Mesodermal cell (in vitro differentiated cells): ENCODE measurements at regions not wholly inside any gene's neighbourhood (a gene's known extent, or its start where the extent isn't known, plus 50 kb on each side); places are given as distances from the start of the nearest gene placed in this dataset.
"Not testable (repeated sequence)": the region's sequence is repeated elsewhere in the genome, so short reads cannot be mapped to it uniquely, and the experiment has no call there.

Experiments used
- H3K27ac ChIP-seq: 2 replicates; pipeline ENCODE4 v1.7.0; 2013; ENCODE audit warnings: mild to moderate bottlenecking, low read depth, low read length, moderate library complexity; ENCODE audit not compliant: severe bottlenecking
- H3K36me3 ChIP-seq: 2 replicates; pipeline ENCODE4 v1.7.1; 2013; ENCODE audit warnings: mild to moderate bottlenecking, low read length, moderate library complexity; ENCODE audit not compliant: control insufficient read depth, insufficient read depth
- H3K4me1 ChIP-seq: one replicate; pipeline ENCODE4 v1.7.1; 2013; ENCODE audit warnings: mild to moderate bottlenecking, low read length; ENCODE audit not compliant: insufficient read depth, control insufficient read depth, poor library complexity, severe bottlenecking
- H3K4me3 ChIP-seq: 2 replicates; pipeline ENCODE4 v1.7.0; 2013; ENCODE audit warnings: low read length, control low read depth, mild to moderate bottlenecking; ENCODE audit not compliant: insufficient read depth, poor library complexity, severe bottlenecking; ENCODE audit errors: extremely low read depth
- H3K9me3 ChIP-seq: 2 replicates; pipeline ENCODE4 v1.7.1; 2013; ENCODE audit warnings: mild to moderate bottlenecking, low read length, moderate library complexity; ENCODE audit not compliant: control insufficient read depth
- WGBS, 2 experiments: methylation state at CpG; one replicate each; pipeline ENCODE4 v1.1.5; 2013; ENCODE audit warnings: missing lambda C conversion rate in 2 of 2; ENCODE audit not compliant: insufficient coverage in 2 of 2; 5-methylcytosine and 5-hydroxymethylcytosine counted together

DNA sequence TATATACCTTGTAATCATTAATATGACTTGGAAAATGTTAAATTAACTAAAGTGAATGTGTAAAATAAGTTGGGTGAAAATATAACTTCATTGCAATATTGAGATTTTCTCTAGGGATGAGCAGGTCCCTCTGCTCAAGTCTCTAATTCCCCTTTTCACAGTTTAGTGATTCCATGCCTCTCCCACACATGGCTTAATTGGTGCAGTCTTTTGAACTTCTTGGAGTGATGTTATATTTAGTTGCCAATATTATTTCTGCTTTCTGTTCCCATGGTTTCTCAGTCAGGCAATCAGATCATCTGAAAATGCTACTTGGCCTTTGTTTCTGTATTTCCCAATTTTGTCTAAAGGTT, 233.7 kb upstream of the SPOPL start:
- H3K27ac ChIP-seq: no peak overlapping the region

DNA sequence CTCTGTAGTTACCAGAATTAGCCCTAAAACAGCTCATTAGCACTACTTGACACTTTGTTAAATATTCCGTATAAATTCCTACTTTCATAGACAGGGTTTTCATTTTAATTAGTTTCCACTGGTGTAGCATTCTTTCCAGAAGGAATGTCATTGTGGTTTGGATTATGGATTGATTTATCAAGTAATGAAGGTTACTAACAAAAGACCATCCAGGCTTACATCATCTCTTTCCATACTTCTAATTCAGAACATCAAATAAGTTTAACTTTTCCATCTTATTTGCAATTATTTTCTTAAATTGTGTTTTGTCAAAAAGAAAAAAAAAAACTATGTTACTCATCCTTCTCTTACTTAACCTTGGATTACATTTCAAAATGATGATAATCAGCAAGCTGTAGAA, 231.8 kb upstream of the SPOPL start:
- H3K36me3 ChIP-seq: no peaks in the 10 kb centered on the region
- peaks cover 3% of the 10 kb centered on the region for H3K4me1 ChIP-seq
- no peak overlapping the region for H3K27ac ChIP-seq
- no CpG with 5 or more reads among the region's 1 CpG for WGBS, 2 experiments
- H3K4me3 ChIP-seq: no peak overlapping the region
- no peaks in the 10 kb centered on the region for H3K9me3 ChIP-seq

More for the DNA sequence above, 233.7 kb upstream of the SPOPL start:
- Histone ChIP-seq H3K4me3 (no peak overlapping the region), H3K36me3 (no peaks in the 10 kb centered on the region), H3K4me1 (no peaks in the 10 kb centered on the region), H3K9me3 (no peaks in the 10 kb centered on the region)

DNA sequence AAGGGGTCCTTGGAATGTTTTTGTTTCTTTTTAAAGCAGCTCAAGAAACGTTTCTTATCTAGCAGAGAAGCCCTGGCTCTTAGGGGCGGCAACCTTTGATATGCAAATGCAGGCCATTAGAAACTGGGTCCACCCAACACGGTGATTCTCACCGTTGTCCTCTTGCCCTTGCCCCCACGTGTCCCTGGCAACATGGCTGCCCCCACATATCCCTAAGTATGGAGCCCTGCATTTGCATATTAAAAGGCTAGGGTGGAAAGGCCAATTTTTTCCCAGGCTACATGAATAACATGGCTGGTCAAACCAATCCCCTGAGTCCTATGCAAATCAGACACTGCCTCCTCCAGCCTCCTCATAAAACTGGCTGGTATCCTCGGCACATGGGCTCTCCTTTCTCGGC, 230.1 kb upstream of the SPOPL start:
- no peaks in the 10 kb centered on the region for H3K36me3 ChIP-seq
- no peaks in the 10 kb centered on the region for H3K9me3 ChIP-seq
- H3K4me1 ChIP-seq: peaks cover 16% of the 10 kb centered on the region
- no peak overlapping the region for H3K27ac ChIP-seq
- no peak overlapping the region for H3K4me3 ChIP-seq
- 28 to 61% methylated on average over 3 to 5 of the region's 7 CpGs for WGBS, 2 experiments

DNA sequence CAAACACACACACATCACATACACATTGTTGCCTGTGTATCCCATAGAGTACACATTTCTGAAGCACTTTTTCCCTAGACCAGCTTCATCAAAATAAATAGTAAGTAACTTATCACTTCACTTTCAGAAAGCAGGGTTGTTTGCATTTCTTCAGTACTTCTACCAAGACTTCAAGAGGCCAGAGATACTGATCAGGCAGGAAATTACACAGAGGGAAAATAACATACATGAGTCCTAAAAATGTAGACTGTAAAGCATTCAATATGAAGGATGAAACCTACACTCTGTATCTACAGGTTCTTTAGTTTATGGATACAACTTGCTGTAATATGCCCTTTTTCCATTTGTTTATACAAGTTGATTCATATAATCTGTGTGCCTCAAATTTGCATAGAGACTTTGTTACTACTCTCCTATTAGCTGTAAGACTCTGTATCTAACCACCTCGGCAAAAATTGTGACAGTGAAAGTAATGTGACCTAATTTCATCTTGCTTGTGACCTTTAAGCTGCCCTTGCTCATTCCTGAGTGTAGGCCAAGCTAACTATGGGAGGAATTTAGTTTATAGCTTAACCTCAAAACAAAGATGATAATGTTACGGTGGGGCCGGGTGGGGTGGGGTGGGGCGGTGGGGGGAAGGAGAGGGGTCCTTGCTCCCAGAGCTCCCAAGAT, 228.9 kb upstream of the SPOPL start:
- H3K4me3 ChIP-seq: no peak overlapping the region
- WGBS, 2 experiments: 100% methylated on average over 1 of the region's 4 CpGs; no CpG with 5 or more reads in 1 of the 2 experiments
- peak overlapping the region; percentile 19 for H3K27ac ChIP-seq
- H3K9me3 ChIP-seq: no peaks in the 10 kb centered on the region
- no peaks in the 10 kb centered on the region for H3K36me3 ChIP-seq
- H3K4me1 ChIP-seq: peaks cover 25% of the 10 kb centered on the region

DNA sequence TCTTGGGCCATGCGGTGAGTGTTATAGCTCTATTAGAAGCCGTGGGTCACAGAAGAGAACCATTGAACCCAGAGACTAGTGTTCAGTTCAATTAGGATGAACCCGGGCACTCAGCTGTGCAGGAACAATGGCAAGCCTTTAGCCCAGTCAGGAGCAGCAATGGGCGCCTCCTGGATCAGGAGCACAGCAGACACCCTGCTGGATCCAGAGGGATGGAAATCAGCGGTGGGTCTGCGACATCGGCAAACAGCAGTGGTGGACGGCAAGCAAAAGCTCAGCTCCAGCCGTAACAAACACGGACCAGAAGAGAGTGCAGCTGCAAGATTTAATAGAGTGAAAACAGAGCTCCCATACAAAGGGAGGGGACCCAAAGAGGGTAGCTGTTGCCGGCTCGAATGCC, 228.3 kb upstream of the SPOPL start:
- H3K4me3 ChIP-seq, H3K36me3 ChIP-seq, H3K9me3 ChIP-seq, H3K27ac ChIP-seq: not testable (repeated sequence)
- WGBS, 2 experiments: 97% methylated on average over 9 of the region's 12 CpGs
- peaks cover 25% of the 10 kb centered on the region for H3K4me1 ChIP-seq

DNA sequence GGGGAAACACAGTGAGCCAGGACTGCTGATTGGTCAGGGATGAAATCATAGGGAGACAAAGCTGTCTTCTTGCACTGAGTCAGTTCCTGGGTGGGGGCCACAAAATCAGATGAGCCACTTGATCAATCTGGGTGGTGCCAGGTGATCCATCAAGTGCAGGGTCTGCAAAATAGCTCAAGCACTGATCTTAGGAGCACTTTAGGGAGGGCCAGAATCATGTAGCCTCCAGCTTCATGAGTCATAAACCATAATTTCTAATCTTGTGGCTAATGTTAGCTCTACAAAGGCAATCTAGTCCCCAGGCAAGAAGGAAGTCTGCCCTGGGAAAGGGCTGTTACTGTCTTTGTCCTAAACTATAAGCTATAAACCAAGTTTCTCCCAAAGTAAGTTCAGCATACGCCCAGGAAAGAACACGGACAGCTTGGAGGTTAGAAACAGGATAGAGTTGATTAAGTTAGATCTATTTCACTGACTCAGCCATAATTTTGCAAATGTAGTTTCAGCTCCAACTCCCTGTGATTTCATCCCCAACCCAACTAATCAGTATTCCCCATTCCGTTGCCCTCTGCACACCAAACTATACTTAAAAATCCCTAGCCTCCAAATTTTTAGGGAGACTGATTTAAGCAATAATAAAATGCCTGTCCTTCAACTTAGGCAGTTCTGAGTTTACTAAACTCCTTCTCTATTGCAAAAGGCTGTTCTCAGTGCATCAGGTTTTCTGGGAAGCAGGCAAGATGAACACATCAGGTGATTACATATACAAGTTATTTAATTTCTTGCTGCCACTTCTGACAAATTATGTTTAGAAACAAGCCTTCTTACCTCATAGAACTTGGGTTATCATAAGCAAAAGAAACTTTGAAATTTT, 226.9 kb upstream of the SPOPL start:
- H3K4me3 ChIP-seq: no peak overlapping the region
- WGBS, 2 experiments: 80% methylated on average over 1 to 2 of the region's 3 CpGs
- H3K27ac ChIP-seq: peak overlapping the region; percentile 81
- H3K36me3 ChIP-seq: no peaks in the 10 kb centered on the region
- no peaks in the 10 kb centered on the region for H3K9me3 ChIP-seq
- peaks cover 25% of the 10 kb centered on the region for H3K4me1 ChIP-seq

DNA sequence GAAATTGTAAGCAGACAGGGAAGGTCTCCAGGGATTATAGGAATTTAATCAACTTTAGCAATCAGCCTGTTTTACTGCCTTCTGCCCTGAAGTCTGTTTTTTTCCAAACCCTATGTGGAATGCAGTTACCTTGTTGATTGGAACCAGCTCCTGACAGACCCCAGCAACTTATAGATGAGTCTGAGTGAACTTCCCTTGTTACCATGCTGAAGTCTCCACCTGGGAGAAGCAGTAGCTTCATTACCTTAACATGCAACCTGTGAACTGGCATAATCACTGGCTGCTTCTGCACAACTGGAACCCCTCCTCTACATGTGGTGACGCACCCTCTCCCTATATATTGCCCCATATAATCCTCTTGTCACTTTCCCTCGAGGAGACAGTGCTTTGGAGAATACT, 226.3 kb upstream of the SPOPL start:
- peaks cover 25% of the 10 kb centered on the region for H3K4me1 ChIP-seq
- H3K36me3 ChIP-seq: no peaks in the 10 kb centered on the region
- no peaks in the 10 kb centered on the region for H3K9me3 ChIP-seq
- H3K4me3 ChIP-seq: no peak overlapping the region
- 83 to 90% methylated on average over 1 of the region's 2 CpGs for WGBS, 2 experiments
- peak overlapping the region; percentile 81 for H3K27ac ChIP-seq

DNA sequence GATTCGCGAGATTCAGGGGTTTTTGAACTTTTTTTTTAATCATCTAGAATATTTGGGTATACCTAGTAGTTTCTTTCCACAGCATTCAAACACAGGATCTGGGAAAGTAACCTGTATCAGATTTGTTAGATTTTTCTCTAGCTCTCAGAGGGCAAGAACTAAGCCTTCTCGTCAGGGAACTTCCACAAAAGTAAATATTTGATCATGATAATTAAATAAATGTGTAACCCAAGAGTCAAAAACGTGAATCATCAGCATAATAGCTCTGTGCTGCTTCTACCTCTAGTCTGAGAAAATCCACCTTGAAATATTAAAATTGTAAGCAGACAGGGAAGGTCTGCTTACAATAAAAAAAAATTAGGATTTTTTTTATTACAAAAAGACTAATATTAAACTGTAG, 225.7 kb upstream of the SPOPL start:
- Histone ChIP-seq H3K27ac (peak overlapping the region; percentile 46), H3K36me3 (no peaks in the 10 kb centered on the region), H3K4me1 (peaks cover 25% of the 10 kb centered on the region), H3K9me3 (no peaks in the 10 kb centered on the region), H3K4me3 (no peak overlapping the region)
- no CpG with 5 or more reads among the region's 4 CpGs for WGBS, 2 experiments

DNA sequence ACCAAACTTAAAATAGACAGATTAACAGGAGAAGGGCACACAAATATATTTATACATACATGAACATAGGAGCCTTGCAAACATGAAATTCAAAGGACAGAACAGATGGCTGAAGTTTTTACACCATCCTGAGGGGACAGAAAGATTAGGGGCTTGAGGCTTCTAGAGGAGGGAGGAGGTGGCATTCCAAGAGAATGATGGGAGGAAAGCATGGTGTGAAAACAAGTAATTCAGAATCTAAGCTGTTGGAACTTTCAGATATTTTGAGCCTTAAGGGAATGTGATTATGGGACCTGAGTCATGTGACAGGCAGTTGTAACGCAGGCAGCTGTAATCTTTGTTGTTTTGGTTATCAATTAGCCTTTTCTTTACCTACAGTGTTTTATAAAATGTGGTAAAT, 225.2 kb upstream of the SPOPL start:
- peaks cover 25% of the 10 kb centered on the region for H3K4me1 ChIP-seq
- H3K27ac ChIP-seq: peak overlapping the region; percentile 82
- no CpG with 5 or more reads among the region's 1 CpG for WGBS, 2 experiments
- no peak overlapping the region for H3K4me3 ChIP-seq
- H3K9me3 ChIP-seq: no peaks in the 10 kb centered on the region
- no peaks in the 10 kb centered on the region for H3K36me3 ChIP-seq

DNA sequence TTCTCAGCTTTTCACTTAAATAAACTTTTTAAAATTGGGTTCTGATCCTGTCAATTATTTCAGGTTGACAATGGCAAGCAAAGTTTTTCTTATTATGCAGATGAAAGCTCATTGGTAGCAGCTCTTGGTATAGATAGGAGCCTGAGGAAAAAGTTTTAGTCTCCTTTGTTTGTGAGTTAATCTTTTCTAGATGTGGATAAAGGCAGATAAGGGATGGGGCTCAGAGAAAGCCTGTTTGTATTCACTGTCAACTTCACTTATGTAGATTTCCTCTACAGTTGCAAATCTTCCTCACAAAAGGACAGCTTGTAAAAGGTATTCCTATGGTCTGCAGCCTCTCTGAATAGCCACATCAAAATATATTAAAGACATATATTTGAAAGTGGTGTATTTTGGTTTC, 224.5 kb upstream of the SPOPL start:
- H3K36me3 ChIP-seq: no peaks in the 10 kb centered on the region
- no peaks in the 10 kb centered on the region for H3K9me3 ChIP-seq
- no peak overlapping the region for H3K4me3 ChIP-seq
- H3K4me1 ChIP-seq: peaks cover 25% of the 10 kb centered on the region
- peak overlapping the region; percentile 82 for H3K27ac ChIP-seq

DNA sequence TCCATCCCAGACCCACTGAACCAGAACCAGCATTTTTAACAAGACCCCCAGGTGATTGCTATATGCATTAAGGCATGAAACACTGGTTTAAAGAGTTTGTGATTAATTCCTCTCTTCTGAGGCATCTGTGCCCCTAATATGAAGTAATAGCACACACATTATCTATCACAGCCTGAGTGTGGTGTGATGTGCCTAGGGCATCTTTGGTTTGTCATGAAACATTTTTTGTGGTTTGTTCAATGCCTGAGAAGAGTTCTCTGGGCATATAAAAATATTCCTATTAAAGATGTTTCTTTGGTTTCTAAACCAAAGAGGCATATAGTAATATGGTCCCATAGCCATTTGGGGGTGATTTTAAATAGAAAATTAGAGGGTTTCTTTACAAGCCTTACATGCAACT, 221.7 kb upstream of the SPOPL start:
- H3K36me3 ChIP-seq: no peaks in the 10 kb centered on the region
- peaks cover 22% of the 10 kb centered on the region for H3K4me1 ChIP-seq
- no peak overlapping the region for H3K4me3 ChIP-seq
- H3K27ac ChIP-seq: no peak overlapping the region
- H3K9me3 ChIP-seq: no peaks in the 10 kb centered on the region
